Liver (tissue), 8 donors: ENCODE measurements at regions not wholly inside any gene's neighbourhood (a gene's known extent, or its start where the extent isn't known, plus 50 kb on each side); places are given as distances from the start of the nearest gene placed in this dataset.

ENCODE experiments used
- DNase-seq: peaks from one replicate; pipeline ENCODE4 v3.0.0-alpha.2; 2017; ENCODE audit warnings: low spot score
- H3K27ac ChIP-seq, 2 donors: one replicate each; pipeline ENCODE4 v1.7.0; 2013; ENCODE audit warnings: inconsistent platforms in 2 of 2, low read length in 2 of 2, control low read depth in 1 of 2, low read depth in 1 of 2, mild to moderate bottlenecking in 1 of 2
- H3K27me3 ChIP-seq, 4 donors: one replicate each; pipeline versions ENCODE4 v1.6.1 to v1.7.0; 2013; ENCODE audit warnings: low read length in 3 of 4, inconsistent platforms in 1 of 4, mild to moderate bottlenecking in 1 of 4, moderate library complexity in 1 of 4; ENCODE audit not compliant: control insufficient read depth in 4 of 4, insufficient read depth in 4 of 4
- H3K36me3 ChIP-seq, 4 donors: one replicate each; pipeline versions ENCODE4 v1.6.1 to v1.7.0; 2013; ENCODE audit warnings: low read length in 3 of 4, mild to moderate bottlenecking in 3 of 4, low read depth in 1 of 4, moderate library complexity in 1 of 4; ENCODE audit not compliant: control insufficient read depth in 4 of 4, insufficient read depth in 3 of 4
- H3K4me1 ChIP-seq, 4 donors: one replicate each; pipeline versions ENCODE4 v1.6.1 to v1.7.0; 2013; ENCODE audit warnings: low read length in 3 of 4, mild to moderate bottlenecking in 3 of 4, moderate library complexity in 1 of 4; ENCODE audit not compliant: control insufficient read depth in 4 of 4, insufficient read depth in 4 of 4
- H3K4me3 ChIP-seq, 3 donors: one replicate each; pipeline versions ENCODE4 v1.6.1 to v1.7.0; 2013; ENCODE audit warnings: low read length in 3 of 3, control low read depth in 1 of 3, low read depth in 1 of 3, mild to moderate bottlenecking in 1 of 3
- H3K9ac ChIP-seq, 2 donors: one replicate each; pipeline ENCODE4 v1.7.0; 2013; ENCODE audit warnings: low read length in 2 of 2, mild to moderate bottlenecking in 2 of 2, moderate library complexity in 2 of 2, control low read depth in 1 of 2, low read depth in 1 of 2
- H3K9me3 ChIP-seq, 4 donors: one replicate each; pipeline versions ENCODE4 v1.6.1 to v1.7.0; 2013; ENCODE audit warnings: low read length in 3 of 4; ENCODE audit not compliant: control insufficient read depth in 4 of 4
- EGR1 ChIP-seq, 2 donors: IDR thresholded peaks; 2 replicates each; pipeline ENCODE4 v1.6.1; 2016 to 2018; ENCODE audit warnings: antibody characterized with exemption in 2 of 2, low read depth in 2 of 2
- FOXA2 ChIP-seq: IDR thresholded peaks from 2 replicates; pipeline ENCODE4 v1.6.1; 2016; ENCODE audit warnings: antibody characterized with exemption
- GABPA ChIP-seq, 2 donors: IDR thresholded peaks in 1 of 2; conservative IDR thresholded peaks in 1 of 2; 2 replicates each; pipeline ENCODE4 v1.6.1; 2016; ENCODE audit warnings: antibody characterized with exemption in 2 of 2, mild to moderate bottlenecking in 1 of 2, moderate library complexity in 1 of 2
- HNF4G ChIP-seq: IDR thresholded peaks from 2 replicates; pipeline ENCODE4 v1.6.1; 2016; ENCODE audit warnings: antibody characterized with exemption
- JUND ChIP-seq, 2 donors: IDR thresholded peaks; 2 replicates each; pipeline ENCODE4 v1.6.1; 2016; ENCODE audit warnings: antibody characterized with exemption in 2 of 2
- RXRA ChIP-seq, 2 donors: IDR thresholded peaks; 2 replicates each; pipeline ENCODE4 v1.6.1; 2017 to 2018; ENCODE audit warnings: antibody characterized with exemption in 2 of 2, mild to moderate bottlenecking in 1 of 2
- SP1 ChIP-seq: IDR thresholded peaks from 2 replicates; pipeline ENCODE4 v1.6.1; 2018; ENCODE audit warnings: antibody characterized with exemption, mild to moderate bottlenecking
- TAF1 ChIP-seq: conservative IDR thresholded peaks from 2 replicates; pipeline ENCODE4 v1.6.1; 2016; ENCODE audit warnings: antibody characterized with exemption, mild to moderate bottlenecking
- YY1 ChIP-seq: IDR thresholded peaks from 2 replicates; pipeline ENCODE4 v1.6.1; 2016; ENCODE audit warnings: antibody characterized with exemption, mild to moderate bottlenecking
- WGBS: extraction: QIAGEN DNeasy Blood & Tissue Kit; methylation state at CpG from one replicate; pipeline ENCODE4 v1.1.7; 2013; 5-methylcytosine and 5-hydroxymethylcytosine counted together
- TF ChIP-seq, protein P1 (sequence below): IDR thresholded peaks from 2 replicates; pipeline ENCODE4 v1.6.1; 2016; ENCODE audit warnings: antibody characterized with exemption
- TF ChIP-seq, protein P2 (sequence below): fragments of 150-350 bp; IDR thresholded peaks from 2 replicates; pipeline ENCODE4 v1.5.1; 2017; ENCODE audit warnings: improper control_type of control experiment, low read depth, low read length; ENCODE audit not compliant: missing input control
- TF ChIP-seq, protein P3 (sequence below): IDR thresholded peaks from 2 replicates; pipeline ENCODE4 v1.6.1; 2016; ENCODE audit warnings: antibody characterized with exemption, mild to moderate bottlenecking
- TF ChIP-seq, protein P4 (sequence below): IDR thresholded peaks from 2 replicates; pipeline ENCODE4 v1.6.1; 2016; ENCODE audit warnings: antibody characterized with exemption
- donor health status: healthy.
- donor health status: healthy.
- donor health status: healthy.
- donor health status: healthy.
- donor health status: healthy.

DNA sequence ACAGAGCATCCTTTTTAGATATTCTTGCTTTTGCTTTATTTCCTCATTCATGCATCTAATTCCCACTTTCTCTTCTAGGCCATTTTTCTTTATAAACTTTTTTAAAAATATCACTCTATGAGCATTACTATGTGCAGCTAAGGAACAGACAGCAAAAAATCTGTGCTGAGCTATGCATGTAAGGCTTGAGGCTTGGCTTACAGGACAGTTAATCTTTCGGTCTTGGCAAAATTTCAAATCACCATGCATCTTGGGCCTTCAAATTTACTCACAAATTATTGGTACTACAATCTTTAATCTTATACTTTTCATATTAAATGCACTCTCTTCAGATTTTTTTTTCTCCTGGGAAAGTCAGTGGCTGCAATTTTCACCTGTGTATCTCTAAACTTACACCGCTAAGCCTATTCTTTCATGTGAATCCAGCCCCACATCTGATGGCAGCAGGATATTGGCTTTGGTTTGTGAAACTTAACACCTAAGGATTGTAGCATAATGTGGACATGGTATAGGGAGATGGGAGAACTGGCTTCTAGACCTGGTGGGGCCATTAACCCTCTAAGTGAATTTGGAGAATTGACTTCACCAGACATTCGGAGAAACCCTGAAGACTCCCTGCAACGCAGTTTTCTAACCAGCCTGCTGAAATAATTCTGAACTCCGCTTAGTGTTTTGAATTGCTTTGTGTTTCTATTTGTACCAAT is 278.3 kb downstream of the SPRY1 start:
- Histone ChIP-seq H3K9me3 (no peaks in the 10 kb centered on the region), H3K4me1 (no peaks in the 10 kb centered on the region), H3K4me3 (no peak overlapping the region), H3K9ac (no peak overlapping the region), H3K27ac (no peak overlapping the region), H3K27me3 (no peaks in the 10 kb centered on the region), H3K36me3 (no peaks in the 10 kb centered on the region)
- no peak for TF ChIP-seq SP1
- no peak for TF ChIP-seq HNF4G
- DNase-seq, result no peak
- 94% methylated on average over 5 of the region's 5 CpGs for WGBS

DNA sequence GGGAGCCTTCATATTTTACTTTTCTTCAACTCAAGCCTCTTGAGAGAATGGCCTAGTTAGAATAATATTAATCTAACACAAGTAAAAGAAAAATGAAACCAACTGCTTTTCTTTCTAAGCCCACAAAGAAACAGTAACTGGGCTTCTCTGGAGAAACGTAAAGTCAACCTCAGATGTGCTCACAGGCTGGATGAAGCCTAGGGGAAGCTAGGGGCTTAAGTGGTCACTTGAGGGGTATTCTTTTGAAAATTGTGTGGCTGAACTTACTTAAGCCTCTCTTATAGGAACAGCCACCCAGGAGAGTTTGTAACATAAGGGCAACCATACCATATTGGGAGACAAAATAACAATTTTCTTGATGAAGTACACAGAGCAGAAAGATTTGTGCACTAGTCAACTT is 279.0 kb downstream of the SPRY1 start:
- H3K27ac ChIP-seq, result no peak overlapping the region
- TF ChIP-seq EGR1 (IDR thresholded peaks at IDR 0.05; ENCODE audit: low read depth in 2 of 2), result no peak
- TF ChIP-seq YY1, result no peak
- no peak for TF ChIP-seq FOXA2
- TF ChIP-seq, protein P1, sequence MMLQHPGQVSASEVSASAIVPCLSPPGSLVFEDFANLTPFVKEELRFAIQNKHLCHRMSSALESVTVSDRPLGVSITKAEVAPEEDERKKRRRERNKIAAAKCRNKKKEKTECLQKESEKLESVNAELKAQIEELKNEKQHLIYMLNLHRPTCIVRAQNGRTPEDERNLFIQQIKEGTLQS, result no peak
- TF ChIP-seq, protein P2, sequence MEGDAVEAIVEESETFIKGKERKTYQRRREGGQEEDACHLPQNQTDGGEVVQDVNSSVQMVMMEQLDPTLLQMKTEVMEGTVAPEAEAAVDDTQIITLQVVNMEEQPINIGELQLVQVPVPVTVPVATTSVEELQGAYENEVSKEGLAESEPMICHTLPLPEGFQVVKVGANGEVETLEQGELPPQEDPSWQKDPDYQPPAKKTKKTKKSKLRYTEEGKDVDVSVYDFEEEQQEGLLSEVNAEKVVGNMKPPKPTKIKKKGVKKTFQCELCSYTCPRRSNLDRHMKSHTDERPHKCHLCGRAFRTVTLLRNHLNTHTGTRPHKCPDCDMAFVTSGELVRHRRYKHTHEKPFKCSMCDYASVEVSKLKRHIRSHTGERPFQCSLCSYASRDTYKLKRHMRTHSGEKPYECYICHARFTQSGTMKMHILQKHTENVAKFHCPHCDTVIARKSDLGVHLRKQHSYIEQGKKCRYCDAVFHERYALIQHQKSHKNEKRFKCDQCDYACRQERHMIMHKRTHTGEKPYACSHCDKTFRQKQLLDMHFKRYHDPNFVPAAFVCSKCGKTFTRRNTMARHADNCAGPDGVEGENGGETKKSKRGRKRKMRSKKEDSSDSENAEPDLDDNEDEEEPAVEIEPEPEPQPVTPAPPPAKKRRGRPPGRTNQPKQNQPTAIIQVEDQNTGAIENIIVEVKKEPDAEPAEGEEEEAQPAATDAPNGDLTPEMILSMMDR, result no peak
- no peak for TF ChIP-seq RXRA (IDR thresholded peaks at IDR 0.05)
- TF ChIP-seq, protein P3, sequence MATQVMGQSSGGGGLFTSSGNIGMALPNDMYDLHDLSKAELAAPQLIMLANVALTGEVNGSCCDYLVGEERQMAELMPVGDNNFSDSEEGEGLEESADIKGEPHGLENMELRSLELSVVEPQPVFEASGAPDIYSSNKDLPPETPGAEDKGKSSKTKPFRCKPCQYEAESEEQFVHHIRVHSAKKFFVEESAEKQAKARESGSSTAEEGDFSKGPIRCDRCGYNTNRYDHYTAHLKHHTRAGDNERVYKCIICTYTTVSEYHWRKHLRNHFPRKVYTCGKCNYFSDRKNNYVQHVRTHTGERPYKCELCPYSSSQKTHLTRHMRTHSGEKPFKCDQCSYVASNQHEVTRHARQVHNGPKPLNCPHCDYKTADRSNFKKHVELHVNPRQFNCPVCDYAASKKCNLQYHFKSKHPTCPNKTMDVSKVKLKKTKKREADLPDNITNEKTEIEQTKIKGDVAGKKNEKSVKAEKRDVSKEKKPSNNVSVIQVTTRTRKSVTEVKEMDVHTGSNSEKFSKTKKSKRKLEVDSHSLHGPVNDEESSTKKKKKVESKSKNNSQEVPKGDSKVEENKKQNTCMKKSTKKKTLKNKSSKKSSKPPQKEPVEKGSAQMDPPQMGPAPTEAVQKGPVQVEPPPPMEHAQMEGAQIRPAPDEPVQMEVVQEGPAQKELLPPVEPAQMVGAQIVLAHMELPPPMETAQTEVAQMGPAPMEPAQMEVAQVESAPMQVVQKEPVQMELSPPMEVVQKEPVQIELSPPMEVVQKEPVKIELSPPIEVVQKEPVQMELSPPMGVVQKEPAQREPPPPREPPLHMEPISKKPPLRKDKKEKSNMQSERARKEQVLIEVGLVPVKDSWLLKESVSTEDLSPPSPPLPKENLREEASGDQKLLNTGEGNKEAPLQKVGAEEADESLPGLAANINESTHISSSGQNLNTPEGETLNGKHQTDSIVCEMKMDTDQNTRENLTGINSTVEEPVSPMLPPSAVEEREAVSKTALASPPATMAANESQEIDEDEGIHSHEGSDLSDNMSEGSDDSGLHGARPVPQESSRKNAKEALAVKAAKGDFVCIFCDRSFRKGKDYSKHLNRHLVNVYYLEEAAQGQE, result no peak
- TF ChIP-seq HNF4G, result no peak
- TF ChIP-seq, protein P4, sequence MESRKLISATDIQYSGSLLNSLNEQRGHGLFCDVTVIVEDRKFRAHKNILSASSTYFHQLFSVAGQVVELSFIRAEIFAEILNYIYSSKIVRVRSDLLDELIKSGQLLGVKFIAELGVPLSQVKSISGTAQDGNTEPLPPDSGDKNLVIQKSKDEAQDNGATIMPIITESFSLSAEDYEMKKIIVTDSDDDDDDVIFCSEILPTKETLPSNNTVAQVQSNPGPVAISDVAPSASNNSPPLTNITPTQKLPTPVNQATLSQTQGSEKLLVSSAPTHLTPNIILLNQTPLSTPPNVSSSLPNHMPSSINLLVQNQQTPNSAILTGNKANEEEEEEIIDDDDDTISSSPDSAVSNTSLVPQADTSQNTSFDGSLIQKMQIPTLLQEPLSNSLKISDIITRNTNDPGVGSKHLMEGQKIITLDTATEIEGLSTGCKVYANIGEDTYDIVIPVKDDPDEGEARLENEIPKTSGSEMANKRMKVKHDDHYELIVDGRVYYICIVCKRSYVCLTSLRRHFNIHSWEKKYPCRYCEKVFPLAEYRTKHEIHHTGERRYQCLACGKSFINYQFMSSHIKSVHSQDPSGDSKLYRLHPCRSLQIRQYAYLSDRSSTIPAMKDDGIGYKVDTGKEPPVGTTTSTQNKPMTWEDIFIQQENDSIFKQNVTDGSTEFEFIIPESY, result no peak
- TF ChIP-seq TAF1, result no peak
- TF ChIP-seq JUND (IDR thresholded peaks at IDR 0.05), result no peak
- no peak for TF ChIP-seq GABPA (IDR thresholded peaks at IDR 0.05 in 1 of 2, conservative IDR thresholded peaks at IDR 0.05 in 1 of 2)
- H3K9me3 ChIP-seq, result no peaks in the 10 kb centered on the region
- no peaks in the 10 kb centered on the region for H3K4me1 ChIP-seq
- no peak overlapping the region for H3K4me3 ChIP-seq
- H3K36me3 ChIP-seq, result no peaks in the 10 kb centered on the region
- no peaks in the 10 kb centered on the region for H3K27me3 ChIP-seq
- DNase-seq, result no peak
- no peak overlapping the region for H3K9ac ChIP-seq
- 88% methylated on average over 1 of the region's 1 CpG for WGBS
